ENCODE measurements at regions not wholly inside any gene's neighbourhood (a gene's known extent, or its start where the extent isn't known, plus 50 kb on each side); places are given as distances from the start of the nearest gene placed in this dataset.

DNA sequence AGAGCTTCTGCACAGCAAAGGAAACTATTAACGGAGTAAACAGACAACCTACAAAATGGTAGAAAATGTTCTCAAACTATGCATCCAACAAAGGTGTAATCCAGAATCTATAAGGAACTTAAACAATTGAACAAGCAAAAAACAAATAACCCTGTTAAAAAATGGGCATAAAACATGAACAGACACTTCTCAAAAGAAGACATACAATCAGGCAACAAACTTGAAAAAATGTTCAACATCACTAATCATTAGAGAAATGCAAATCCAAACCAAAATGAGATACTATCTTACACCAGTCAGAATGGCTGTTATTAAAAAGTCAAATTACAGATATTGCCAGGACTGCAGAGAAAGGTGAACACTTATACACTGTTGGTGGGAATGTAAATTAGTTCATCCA is 309.6 kb upstream of the KLF3 start:
- 100% methylated on average over 1 of the region's 1 CpG; no CpG with 5 or more reads in 1 of the 2 donors for WGBS, 2 donors (ENCODE audit: low coverage in 1 of 2)
- Histone ChIP-seq H3K4me1 (no peaks in the 10 kb centered on the region), H3K4me3 (no peak overlapping the region), H3K36me3 (no peaks in the 10 kb centered on the region), H3K27ac (no peak overlapping the region), H3K9me3 (peaks cover 0 to 8% (median 0%) of the 10 kb centered on the region in 3 donors), H3K27me3 (no peaks in the 10 kb centered on the region)
- ATAC-seq: no peak
- no peak for TF ChIP-seq POLR2AphosphoS5 (IDR thresholded peaks at IDR 0.05)
- TF ChIP-seq, protein P1, sequence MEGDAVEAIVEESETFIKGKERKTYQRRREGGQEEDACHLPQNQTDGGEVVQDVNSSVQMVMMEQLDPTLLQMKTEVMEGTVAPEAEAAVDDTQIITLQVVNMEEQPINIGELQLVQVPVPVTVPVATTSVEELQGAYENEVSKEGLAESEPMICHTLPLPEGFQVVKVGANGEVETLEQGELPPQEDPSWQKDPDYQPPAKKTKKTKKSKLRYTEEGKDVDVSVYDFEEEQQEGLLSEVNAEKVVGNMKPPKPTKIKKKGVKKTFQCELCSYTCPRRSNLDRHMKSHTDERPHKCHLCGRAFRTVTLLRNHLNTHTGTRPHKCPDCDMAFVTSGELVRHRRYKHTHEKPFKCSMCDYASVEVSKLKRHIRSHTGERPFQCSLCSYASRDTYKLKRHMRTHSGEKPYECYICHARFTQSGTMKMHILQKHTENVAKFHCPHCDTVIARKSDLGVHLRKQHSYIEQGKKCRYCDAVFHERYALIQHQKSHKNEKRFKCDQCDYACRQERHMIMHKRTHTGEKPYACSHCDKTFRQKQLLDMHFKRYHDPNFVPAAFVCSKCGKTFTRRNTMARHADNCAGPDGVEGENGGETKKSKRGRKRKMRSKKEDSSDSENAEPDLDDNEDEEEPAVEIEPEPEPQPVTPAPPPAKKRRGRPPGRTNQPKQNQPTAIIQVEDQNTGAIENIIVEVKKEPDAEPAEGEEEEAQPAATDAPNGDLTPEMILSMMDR (IDR thresholded peaks at IDR 0.05): no peak
- TF ChIP-seq EP300 (IDR thresholded peaks at IDR 0.05): no peak
- TF ChIP-seq POLR2A (IDR thresholded peaks at IDR 0.05): no peak

DNA sequence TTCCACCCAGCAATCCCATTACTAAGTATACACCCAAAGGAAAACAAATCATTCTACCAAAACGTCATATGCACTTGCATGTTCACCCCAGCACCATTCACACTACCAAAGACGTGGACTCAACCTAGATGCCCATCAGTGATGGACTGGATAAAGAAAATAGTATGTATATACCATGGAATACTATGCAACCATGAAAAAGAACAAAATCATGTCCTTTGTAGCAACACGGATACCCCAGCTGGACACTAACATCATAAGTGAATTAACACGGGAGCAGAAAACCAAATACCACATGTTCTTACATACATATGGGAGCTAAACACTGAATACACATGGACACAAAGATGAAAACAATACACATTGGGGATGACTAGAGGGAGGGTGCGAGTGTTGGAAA is 309.1 kb upstream of the KLF3 start:
- no peak for ATAC-seq
- Histone ChIP-seq H3K4me3 (no peak overlapping the region), H3K9me3 (peaks cover 0 to 8% (median 0%) of the 10 kb centered on the region in 3 donors), H3K36me3 (no peaks in the 10 kb centered on the region), H3K4me1 (no peaks in the 10 kb centered on the region), H3K27ac (no peak overlapping the region), H3K27me3 (no peaks in the 10 kb centered on the region)
- no peak for TF ChIP-seq POLR2AphosphoS5 (IDR thresholded peaks at IDR 0.05)
- no peak for TF ChIP-seq EP300 (IDR thresholded peaks at IDR 0.05)
- no peak for TF ChIP-seq POLR2A (IDR thresholded peaks at IDR 0.05)
- TF ChIP-seq, protein P1 (IDR thresholded peaks at IDR 0.05): no peak
- 83 to 90% methylated on average over 4 of the region's 5 CpGs for WGBS, 2 donors (ENCODE audit: low coverage in 1 of 2)

DNA sequence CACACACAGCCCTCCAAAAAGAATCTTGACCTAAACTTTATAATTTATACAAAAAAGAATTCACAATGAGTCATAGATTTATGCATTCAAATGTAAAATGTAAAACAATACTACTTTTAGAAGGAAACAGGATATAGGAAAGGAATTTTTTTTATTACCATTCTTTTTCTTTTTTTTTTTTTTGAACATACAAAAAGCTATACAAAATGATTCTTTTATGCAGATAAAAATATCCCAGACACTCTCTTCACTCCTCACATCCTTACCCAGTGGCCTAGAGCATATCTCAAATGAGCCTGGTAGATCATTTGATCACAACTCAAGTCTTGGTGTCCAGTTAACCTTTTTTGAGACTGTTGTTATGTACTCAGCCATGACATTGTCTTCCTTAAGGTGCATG is 307.3 kb upstream of the KLF3 start:
- peaks cover 0 to 8% (median 0%) of the 10 kb centered on the region in 3 donors for H3K4me1 ChIP-seq
- H3K36me3 ChIP-seq: no peaks in the 10 kb centered on the region
- TF ChIP-seq POLR2AphosphoS5 (IDR thresholded peaks at IDR 0.05) (no peak), EP300 (IDR thresholded peaks at IDR 0.05) (no peak), POLR2A (IDR thresholded peaks at IDR 0.05) (no peak)
- TF ChIP-seq, protein P1 (IDR thresholded peaks at IDR 0.05): no peak
- H3K4me3 ChIP-seq: no peak overlapping the region
- H3K27me3 ChIP-seq: no peaks in the 10 kb centered on the region
- no peak overlapping the region for H3K27ac ChIP-seq
- peaks cover 0 to 8% (median 0%) of the 10 kb centered on the region in 3 donors for H3K9me3 ChIP-seq
- ATAC-seq: no peak

DNA sequence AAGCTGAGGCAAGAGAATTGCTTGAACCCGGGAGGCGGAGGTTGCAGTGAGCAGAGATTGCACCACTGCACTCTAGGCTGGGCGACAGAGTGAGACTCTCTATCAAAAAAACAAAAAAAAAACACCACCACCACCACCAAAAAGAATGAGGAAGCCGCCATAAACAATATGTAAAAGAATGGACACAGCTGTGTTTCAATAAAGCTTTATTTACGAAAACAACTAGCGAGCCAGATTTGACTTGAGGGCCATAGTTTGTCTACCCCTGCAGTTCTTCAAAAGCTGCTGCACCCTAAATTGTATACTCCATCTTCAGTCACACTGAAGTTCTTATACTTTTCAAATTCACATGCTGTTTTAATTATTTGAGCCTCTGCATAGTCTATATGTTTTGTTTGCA is 306.5 kb upstream of the KLF3 start:
- Histone ChIP-seq H3K36me3 (no peaks in the 10 kb centered on the region), H3K27me3 (no peaks in the 10 kb centered on the region), H3K4me1 (peaks cover 0 to 8% (median 0%) of the 10 kb centered on the region in 3 donors), H3K27ac (no peak overlapping the region), H3K9me3 (no peaks in the 10 kb centered on the region), H3K4me3 (no peak overlapping the region)
- 88 to 93% methylated on average over 4 to 6 of the region's 6 CpGs for WGBS, 2 donors (ENCODE audit: low coverage in 1 of 2)
- ATAC-seq: no peak
- TF ChIP-seq, protein P1 (IDR thresholded peaks at IDR 0.05): no peak
- TF ChIP-seq POLR2A (IDR thresholded peaks at IDR 0.05) (no peak), EP300 (IDR thresholded peaks at IDR 0.05) (no peak), POLR2AphosphoS5 (IDR thresholded peaks at IDR 0.05) (no peak)

DNA sequence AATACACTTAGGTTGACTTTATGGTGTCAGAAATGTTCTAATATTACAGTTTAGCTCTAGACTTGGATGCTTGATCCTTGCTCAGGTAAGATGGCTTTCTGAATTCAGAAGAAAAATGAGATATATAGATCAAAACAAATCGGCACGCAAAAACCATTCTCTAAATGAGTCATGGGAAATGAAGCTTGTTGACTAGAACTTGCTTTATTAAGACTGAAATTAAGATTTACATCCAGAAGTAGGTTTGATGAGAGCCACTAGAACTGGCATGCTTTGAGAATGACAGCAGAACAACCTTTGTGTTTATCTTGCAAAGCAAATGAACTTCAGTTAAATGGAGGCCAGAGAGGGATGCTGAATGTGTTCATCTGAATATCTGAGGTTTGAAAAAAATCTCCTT is 304.9 kb upstream of the KLF3 start:
- ATAC-seq: no peak
- H3K36me3 ChIP-seq: no peaks in the 10 kb centered on the region
- H3K4me1 ChIP-seq: peaks cover 0 to 8% (median 0%) of the 10 kb centered on the region in 3 donors
- TF ChIP-seq POLR2AphosphoS5 (IDR thresholded peaks at IDR 0.05) (no peak), POLR2A (IDR thresholded peaks at IDR 0.05) (no peak), EP300 (IDR thresholded peaks at IDR 0.05) (no peak)
- TF ChIP-seq, protein P1 (IDR thresholded peaks at IDR 0.05): no peak
- H3K27me3 ChIP-seq: no peaks in the 10 kb centered on the region
- WGBS, 2 donors (ENCODE audit: low coverage in 1 of 2): 77 to 100% methylated on average over 2 of the region's 2 CpGs
- H3K4me3 ChIP-seq: no peak overlapping the region
- no peaks in the 10 kb centered on the region for H3K9me3 ChIP-seq
- no peak overlapping the region for H3K27ac ChIP-seq

All from gastroesophageal sphincter (tissue), 4 donors.